ENCODE measurements at regions not wholly inside any gene's neighbourhood (a gene's known extent, or its start where the extent isn't known, plus 50 kb on each side); places are given as distances from the start of the nearest gene placed in this dataset.

- no peak for TF ChIP-seq ARID4B (CRISPR knock-in tag; IDR thresholded peaks at IDR 0.05; ENCODE audit: borderline replicate concordance)
- no peak for TF ChIP-seq SMAD4 (CRISPR knock-in tag; IDR thresholded peaks at IDR 0.05)
- TF ChIP-seq ZNF263 (CRISPR knock-in tag; IDR thresholded peaks at IDR 0.05; ENCODE audit: low read depth) = no peak
Observed at GRCh38 chr1:229759586-229759985, 133.5 kb downstream of the URB2 start (continued).

- H3K27ac Mint-ChIP-seq = no peak overlapping the region
- DNase-seq (ENCODE audit: low spot score) = no peak
- ChIA-PET CTCF (no interaction called here), POLR2A (no interaction called here)
- no peak overlapping the region for H3K4me3 Mint-ChIP-seq
- no peaks in the 10 kb centered on the region for H3K4me1 Mint-ChIP-seq
- H3K36me3 Mint-ChIP-seq = no peaks in the 10 kb centered on the region
- TF ChIP-seq NR3C1 (CRISPR knock-in tag; conservative IDR thresholded peaks at IDR 0.05; ENCODE audit: low read depth) (no peak), ZNF425 (CRISPR knock-in tag; conservative IDR thresholded peaks at IDR 0.05) (no peak)
- no peak for ATAC-seq
- H3K27me3 Mint-ChIP-seq (ENCODE audit: low read depth) = no peaks in the 10 kb centered on the region; the same call in 1 of the 2 replicates
- H3K9me3 Mint-ChIP-seq = peaks cover 8% of the 10 kb centered on the region
Observed at GRCh38 chr1:229760478-229760996, 134.5 kb downstream of the URB2 start.

- no peaks in the 10 kb centered on the region for H3K4me1 Mint-ChIP-seq
- CTCF ChIA-PET = interaction anchor here (1.2 kb wide), 1 partner anchor 86 kb away, joined by 3 read pairs; no protein-coding TSS in a partner anchor
- H3K4me3 Mint-ChIP-seq = no peak overlapping the region
- TF ChIP-seq PRDM15 (CRISPR knock-in tag; IDR thresholded peaks at IDR 0.05) (no peak), ELF4 (CRISPR knock-in tag; IDR thresholded peaks at IDR 0.05; ENCODE audit: low read depth) (no peak), ARID4B (CRISPR knock-in tag; IDR thresholded peaks at IDR 0.05; ENCODE audit: borderline replicate concordance) (no peak), ATF6 (CRISPR knock-in tag; IDR thresholded peaks at IDR 0.05) (no peak), PRRX2 (CRISPR knock-in tag; IDR thresholded peaks at IDR 0.05) (no peak), TCF7 (CRISPR knock-in tag; IDR thresholded peaks at IDR 0.05; ENCODE audit: low read depth) (no peak), NR3C1 (CRISPR knock-in tag; conservative IDR thresholded peaks at IDR 0.05; ENCODE audit: low read depth) (no peak)
- no peaks in the 10 kb centered on the region for H3K27me3 Mint-ChIP-seq (ENCODE audit: low read depth)
- ATAC-seq = no peak
- POLR2A ChIA-PET = interaction anchor here (0.7 kb wide), 1 partner anchor 92 kb away, joined by 3 read pairs; no protein-coding TSS in a partner anchor
- no peak overlapping the region for H3K27ac Mint-ChIP-seq
- no peaks in the 10 kb centered on the region for H3K36me3 Mint-ChIP-seq
- H3K9me3 Mint-ChIP-seq = no peaks in the 10 kb centered on the region
- no peak for DNase-seq (ENCODE audit: low spot score)
Observed at GRCh38 chr1:229762891-229763290, 136.8 kb downstream of the URB2 start.
